ENCODE measurements at regions not wholly inside any gene's neighbourhood (a gene's known extent, or its start where the extent isn't known, plus 50 kb on each side); places are given as distances from the start of the nearest gene placed in this dataset.

- TF ChIP-seq CTCF (conservative IDR thresholded peaks at IDR 0.05 in 1 of 2, IDR thresholded peaks at IDR 0.05 in 1 of 2; ENCODE audit: low read depth in 1 of 2, low read length in 2 of 2): no peak
- TF ChIP-seq EZH2 (IDR thresholded peaks at IDR 0.05; ENCODE audit: low read length, missing control alignments): no peak
Measured at GRCh38 chr5:99089822-99090549, 161.2 kb upstream of the CHD1 start.

Data from fibroblast of lung (primary cell).